ENCODE measurements at regions not wholly inside any gene's neighbourhood (a gene's known extent, or its start where the extent isn't known, plus 50 kb on each side); places are given as distances from the start of the nearest gene placed in this dataset.
"Not testable (repeated sequence)": the region's sequence is repeated elsewhere in the genome, so short reads cannot be mapped to it uniquely, and the experiment has no call there.

GRCh38 chr10:106280896-106281460 is 883.5 kb downstream of the SORCS1 start:
- DNase-seq = no peak

- no peak for DNase-seq
Observed at GRCh38 chr10:106278383-106278782, 886.1 kb downstream of the SORCS1 start.

DNA sequence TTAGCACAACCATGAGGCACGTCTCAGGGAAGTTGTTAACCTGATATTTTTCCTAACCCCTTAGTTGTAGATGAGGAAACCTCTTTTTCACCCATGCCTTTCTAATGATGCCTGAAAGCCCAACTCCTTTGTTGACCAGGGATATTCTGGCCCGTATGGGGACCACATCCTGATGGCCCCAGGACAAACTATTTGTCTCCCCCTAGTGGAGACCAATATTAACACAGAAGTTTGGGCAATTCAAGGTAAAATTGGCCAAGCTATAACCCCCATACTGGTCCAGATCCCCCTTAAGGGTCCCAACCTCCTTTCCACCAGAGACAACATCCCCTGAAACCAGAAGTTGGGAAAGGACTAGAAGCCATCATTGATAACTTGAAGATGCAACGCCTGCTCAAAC is 893.3 kb downstream of the SORCS1 start:
- DNase-seq = no peak

DNA sequence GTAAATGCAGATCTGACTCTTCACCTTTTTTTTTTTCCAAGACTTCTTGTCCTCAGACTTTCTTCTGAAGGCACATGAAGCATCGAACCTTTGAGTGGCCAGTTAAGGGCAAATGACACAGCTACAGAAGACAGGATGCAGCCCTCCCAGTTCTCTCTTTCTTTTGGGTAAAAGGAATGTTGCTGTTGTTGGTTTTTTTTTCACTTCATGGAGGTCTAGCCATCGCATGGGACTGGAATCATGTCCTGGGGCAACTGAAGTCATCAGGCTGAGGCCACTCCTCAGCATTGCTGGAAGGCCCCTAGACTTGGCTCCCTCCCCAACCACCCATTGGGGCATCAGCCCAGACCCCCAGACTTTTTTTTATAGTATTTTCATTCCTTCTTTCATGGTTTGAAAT is 896.5 kb downstream of the SORCS1 start:
- no peak for DNase-seq

- DNase-seq = no peak
Observed at GRCh38 chr10:106267591-106267990, 896.9 kb downstream of the SORCS1 start.

- not testable (repeated sequence) for DNase-seq
Observed at GRCh38 chr10:106257432-106257831, 907.1 kb downstream of the SORCS1 start.

- DNase-seq = no peak
Observed at GRCh38 chr10:106255111-106255678, 909.3 kb downstream of the SORCS1 start.

- no peak for DNase-seq
Observed at GRCh38 chr10:106254071-106254470, 910.4 kb downstream of the SORCS1 start.

DNA sequence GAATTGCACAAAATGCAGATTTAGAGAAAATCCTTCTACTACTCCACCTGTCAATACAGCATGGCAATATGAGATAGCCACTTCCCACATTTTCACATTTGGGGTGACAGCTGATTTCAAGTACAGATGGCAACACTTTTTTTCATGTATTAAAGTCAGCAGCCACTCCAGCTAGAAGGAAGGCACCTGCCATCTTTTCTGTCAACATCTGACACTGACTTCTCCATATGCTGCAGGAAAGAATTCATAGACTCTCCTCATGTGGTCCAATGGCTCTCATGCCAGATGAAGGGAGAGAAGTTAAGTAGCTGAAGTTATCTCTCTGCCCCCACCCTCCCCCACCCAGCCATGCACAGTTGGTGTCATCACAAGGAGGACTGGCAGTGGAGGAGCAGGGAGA is 912.0 kb downstream of the SORCS1 start:
- DNase-seq = no peak

GRCh38 chr10:106251573-106251972 is 912.9 kb downstream of the SORCS1 start:
- no peak for DNase-seq

GRCh38 chr10:106242301-106242700 is 922.2 kb downstream of the SORCS1 start:
- no peak for DNase-seq

- no peak for DNase-seq
Observed at GRCh38 chr10:106226828-106227227, 937.7 kb downstream of the SORCS1 start.

DNA sequence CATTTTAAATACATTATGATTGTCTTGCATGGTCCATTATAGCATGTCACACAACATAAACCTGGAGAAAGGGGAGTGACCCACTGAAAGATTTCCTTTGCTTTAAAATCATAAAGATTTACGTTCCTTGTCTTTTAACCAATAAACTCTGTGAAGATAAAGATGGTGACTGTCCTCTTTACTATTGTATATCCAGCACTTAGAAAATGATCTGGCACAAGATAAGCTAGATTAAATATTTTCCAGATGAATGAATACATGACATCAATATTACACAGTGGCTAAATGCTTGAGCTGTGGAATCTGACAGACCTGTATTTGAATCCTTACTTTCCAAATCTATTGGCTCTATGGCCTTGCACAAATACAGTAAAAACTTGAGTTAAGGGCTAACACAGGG is 938.4 kb downstream of the SORCS1 start:
- DNase-seq = no peak

DNA sequence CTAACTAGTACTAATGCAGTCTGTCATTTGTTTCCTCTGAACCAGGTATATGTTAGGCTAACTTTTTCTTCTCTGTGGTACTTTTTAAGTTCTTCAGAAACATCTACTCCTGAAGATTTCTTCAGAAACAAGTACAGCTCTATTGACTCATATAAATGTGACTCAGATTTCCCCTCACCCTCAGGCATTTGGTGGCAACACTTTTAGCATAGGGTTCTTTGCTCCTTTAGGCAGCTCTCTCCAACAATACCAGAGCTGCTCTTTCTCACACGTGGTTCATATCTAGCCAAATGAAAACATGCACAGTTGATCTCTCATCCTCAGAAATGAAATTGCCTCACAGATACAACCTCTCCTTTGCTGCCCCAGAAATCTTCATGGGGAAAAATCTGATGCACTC is 939.8 kb downstream of the SORCS1 start:
- no peak for DNase-seq

GRCh38 chr10:106217627-106218026 is 946.9 kb downstream of the SORCS1 start:
- no peak for DNase-seq

GRCh38 chr10:106216085-106216484 is 948.4 kb downstream of the SORCS1 start:
- DNase-seq = no peak

DNA sequence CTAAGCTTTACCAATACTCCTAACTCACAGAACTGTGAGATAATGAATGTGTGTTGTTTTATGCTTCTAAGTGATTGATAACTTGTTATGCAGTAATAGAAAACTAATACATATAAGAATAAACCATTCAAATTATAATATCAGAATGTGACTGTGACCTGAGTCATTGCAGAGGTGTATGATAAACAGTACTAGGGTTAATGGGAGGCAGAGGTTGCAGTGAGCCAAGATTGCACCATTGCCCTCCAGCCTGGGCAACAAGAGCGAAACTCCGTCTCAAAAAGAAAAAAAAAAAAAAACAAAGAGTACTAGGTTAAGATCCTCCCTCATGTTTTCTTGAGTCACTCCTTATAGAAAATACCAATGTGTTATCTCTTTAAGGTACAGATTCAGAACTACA is 950.3 kb downstream of the SORCS1 start:
- no peak for DNase-seq

GRCh38 chr10:106213493-106213892 is 951.0 kb downstream of the SORCS1 start:
- DNase-seq = no peak

- DNase-seq = no peak
Observed at GRCh38 chr10:106198275-106198674, 966.2 kb downstream of the SORCS1 start.

DNA sequence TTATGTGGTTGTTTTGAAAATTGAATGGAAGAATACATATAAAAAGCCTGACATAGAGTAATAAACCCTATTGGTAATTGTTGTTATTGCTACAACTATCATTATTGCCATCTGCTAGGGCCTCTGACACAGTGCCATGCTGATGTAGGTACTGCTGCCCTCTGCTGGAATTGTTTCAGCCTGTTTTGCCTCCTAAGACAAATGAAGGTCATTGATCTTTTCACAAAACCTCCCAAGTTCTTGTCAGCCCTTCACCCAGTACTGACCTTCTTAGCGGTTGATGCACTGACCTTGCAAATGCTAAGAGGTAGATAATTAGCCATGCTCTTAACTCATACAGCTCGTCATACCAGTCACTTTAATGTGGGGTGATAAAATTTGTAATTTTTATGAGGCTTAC is 975.2 kb downstream of the SORCS1 start:
- DNase-seq = no peak

GRCh38 chr10:106185951-106186350 is 978.6 kb downstream of the SORCS1 start:
- DNase-seq = no peak

- DNase-seq = no peak
Observed at GRCh38 chr10:106183041-106183440, 981.5 kb downstream of the SORCS1 start.

- no peak for DNase-seq
Observed at GRCh38 chr10:106182542-106182941, 982.0 kb downstream of the SORCS1 start.

GRCh38 chr10:106181501-106181900 is 983.0 kb downstream of the SORCS1 start:
- DNase-seq = no peak

DNA sequence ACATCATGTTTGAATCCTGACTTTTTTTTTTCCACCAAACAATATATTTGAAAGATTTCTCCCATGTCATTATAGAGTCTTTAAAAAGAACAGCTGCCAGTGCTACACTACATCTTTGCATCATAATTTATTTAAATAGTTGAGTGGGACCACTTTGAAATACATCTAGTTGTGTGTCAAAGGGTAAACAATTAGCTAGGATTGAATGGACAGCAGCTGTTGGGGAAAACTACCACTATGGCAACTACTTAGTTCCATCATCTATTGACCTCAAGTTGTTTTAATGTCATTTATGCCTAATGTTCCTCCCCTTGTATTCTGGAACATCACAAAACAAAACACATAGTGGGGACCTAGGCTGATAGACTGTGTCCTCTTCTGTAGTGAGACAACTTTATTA is 985.1 kb downstream of the SORCS1 start:
- no peak for DNase-seq
